ENCODE measurements at regions not wholly inside any gene's neighbourhood (a gene's known extent, or its start where the extent isn't known, plus 50 kb on each side); places are given as distances from the start of the nearest gene placed in this dataset.
"Not testable (repeated sequence)": the region's sequence is repeated elsewhere in the genome, so short reads cannot be mapped to it uniquely, and the experiment has no call there.

GRCh38 chr6:92231171-92231701 is 1188.1 kb downstream of the EPHA7 start:
- no peak for FAIRE-seq

- not testable (repeated sequence) for FAIRE-seq
Measured at GRCh38 chr6:92219987-92220386, 1199.4 kb downstream of the EPHA7 start.

- FAIRE-seq = no peak
Measured at GRCh38 chr6:92216717-92217116, 1202.6 kb downstream of the EPHA7 start.

GRCh38 chr6:92201618-92202017 is 1217.7 kb downstream of the EPHA7 start:
- FAIRE-seq = no peak

- FAIRE-seq = no peak
Measured at GRCh38 chr6:92196325-92196724, 1223.0 kb downstream of the EPHA7 start.

GRCh38 chr6:92195796-92196195 is 1223.6 kb downstream of the EPHA7 start:
- FAIRE-seq = no peak

- no peak for FAIRE-seq
Measured at GRCh38 chr6:92188016-92188415, 1231.3 kb downstream of the EPHA7 start.

- no peak for FAIRE-seq
Measured at GRCh38 chr6:92184933-92185332, 1234.4 kb downstream of the EPHA7 start.

- no peak for FAIRE-seq
Measured at GRCh38 chr6:92181347-92181746, 1238.0 kb downstream of the EPHA7 start.

GRCh38 chr6:92180090-92180489 is 1239.3 kb downstream of the EPHA7 start:
- no peak for FAIRE-seq

- no peak for FAIRE-seq
Measured at GRCh38 chr6:92176666-92177065, 1242.7 kb downstream of the EPHA7 start.

- no peak for FAIRE-seq
Measured at GRCh38 chr6:92174398-92175073, 1244.8 kb downstream of the EPHA7 start.

- FAIRE-seq = no peak
Measured at GRCh38 chr6:92169506-92169905, 1249.9 kb downstream of the EPHA7 start.

GRCh38 chr6:92166666-92167065 is 1252.7 kb downstream of the EPHA7 start:
- FAIRE-seq = no peak

GRCh38 chr6:92161953-92162352 is 1257.4 kb downstream of the EPHA7 start:
- FAIRE-seq = no peak

- FAIRE-seq = no peak
Measured at GRCh38 chr6:92160226-92160625, 1259.1 kb downstream of the EPHA7 start.

GRCh38 chr6:92159046-92159445 is 1260.3 kb downstream of the EPHA7 start:
- no peak for FAIRE-seq

GRCh38 chr6:92150553-92150952 is 1268.8 kb downstream of the EPHA7 start:
- no peak for FAIRE-seq

- FAIRE-seq = no peak
Measured at GRCh38 chr6:92147246-92147645, 1272.1 kb downstream of the EPHA7 start.

GRCh38 chr6:92139601-92140000 is 1279.8 kb downstream of the EPHA7 start:
- no peak for FAIRE-seq

- no peak for FAIRE-seq
Measured at GRCh38 chr6:92132957-92133356, 1286.4 kb downstream of the EPHA7 start.

GRCh38 chr6:92132457-92132856 is 1286.9 kb downstream of the EPHA7 start:
- no peak for FAIRE-seq

- no peak for FAIRE-seq
Measured at GRCh38 chr6:92130944-92131343, 1288.4 kb downstream of the EPHA7 start.

- FAIRE-seq = no peak
Measured at GRCh38 chr6:92126983-92127382, 1292.4 kb downstream of the EPHA7 start.

GRCh38 chr6:92126088-92126487 is 1293.3 kb downstream of the EPHA7 start:
- no peak for FAIRE-seq

Data from colon (tissue), 2 donors.